ENCODE measurements at regions not wholly inside any gene's neighbourhood (a gene's known extent, or its start where the extent isn't known, plus 50 kb on each side); places are given as distances from the start of the nearest gene placed in this dataset.

DNA sequence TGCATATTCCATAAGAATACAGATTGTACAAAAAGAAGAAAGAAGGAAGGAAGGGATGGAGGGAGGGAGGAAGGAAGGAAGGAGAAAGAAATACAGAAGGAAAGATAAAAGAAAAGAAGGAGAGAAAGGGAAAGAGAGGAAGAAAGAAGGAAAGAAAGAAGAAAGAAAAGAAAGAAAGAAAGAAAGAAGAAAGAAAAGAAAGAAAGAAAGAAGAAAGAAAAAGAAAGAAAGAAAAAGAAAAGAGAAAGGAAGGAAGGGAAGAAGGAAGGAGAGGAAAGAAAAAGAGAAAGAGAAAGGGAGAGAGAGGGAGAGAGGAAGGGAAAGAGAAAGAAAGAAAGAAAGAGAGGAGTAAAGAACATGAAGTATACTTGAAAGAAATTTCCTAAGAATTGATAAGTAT, 577.9 kb upstream of the ALCAM start:
- TF ChIP-seq, protein P1, sequence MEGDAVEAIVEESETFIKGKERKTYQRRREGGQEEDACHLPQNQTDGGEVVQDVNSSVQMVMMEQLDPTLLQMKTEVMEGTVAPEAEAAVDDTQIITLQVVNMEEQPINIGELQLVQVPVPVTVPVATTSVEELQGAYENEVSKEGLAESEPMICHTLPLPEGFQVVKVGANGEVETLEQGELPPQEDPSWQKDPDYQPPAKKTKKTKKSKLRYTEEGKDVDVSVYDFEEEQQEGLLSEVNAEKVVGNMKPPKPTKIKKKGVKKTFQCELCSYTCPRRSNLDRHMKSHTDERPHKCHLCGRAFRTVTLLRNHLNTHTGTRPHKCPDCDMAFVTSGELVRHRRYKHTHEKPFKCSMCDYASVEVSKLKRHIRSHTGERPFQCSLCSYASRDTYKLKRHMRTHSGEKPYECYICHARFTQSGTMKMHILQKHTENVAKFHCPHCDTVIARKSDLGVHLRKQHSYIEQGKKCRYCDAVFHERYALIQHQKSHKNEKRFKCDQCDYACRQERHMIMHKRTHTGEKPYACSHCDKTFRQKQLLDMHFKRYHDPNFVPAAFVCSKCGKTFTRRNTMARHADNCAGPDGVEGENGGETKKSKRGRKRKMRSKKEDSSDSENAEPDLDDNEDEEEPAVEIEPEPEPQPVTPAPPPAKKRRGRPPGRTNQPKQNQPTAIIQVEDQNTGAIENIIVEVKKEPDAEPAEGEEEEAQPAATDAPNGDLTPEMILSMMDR (IDR thresholded peaks at IDR 0.05), result no peak
- TF ChIP-seq POLR2A (IDR thresholded peaks at IDR 0.05), result no peak

All from body of pancreas (tissue), 4 donors.